GM18861 (cell line): ENCODE measurements at regions not wholly inside any gene's neighbourhood (a gene's known extent, or its start where the extent isn't known, plus 50 kb on each side); places are given as distances from the start of the nearest gene placed in this dataset.
"Not testable (repeated sequence)": the region's sequence is repeated elsewhere in the genome, so short reads cannot be mapped to it uniquely, and the experiment has no call there.

Source experiments
- ATAC-seq: cut with Tn5 transposase; IDR thresholded peaks from one replicate; pipeline ENCODE4 v1.9.1; 2021; ENCODE audit not compliant: unreplicated experiment

DNA sequence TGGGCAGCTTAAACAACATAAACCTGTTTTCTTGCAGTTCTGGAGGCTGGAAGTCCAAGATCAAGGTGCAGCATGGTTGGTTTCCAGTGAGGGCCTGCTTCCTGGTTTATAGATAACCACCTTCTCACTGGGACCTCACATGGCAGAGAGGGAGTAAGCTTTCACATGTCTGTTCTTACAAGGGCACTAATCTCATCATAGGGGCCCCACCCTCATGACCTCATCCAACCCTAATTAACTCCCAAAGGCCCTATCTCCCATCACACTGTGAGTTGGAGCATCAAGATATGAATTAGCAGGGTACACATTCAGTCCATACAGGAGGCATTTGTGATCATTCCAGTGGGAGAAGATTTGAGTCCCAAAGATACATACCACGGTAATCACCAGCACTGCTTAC, 50.5 kb upstream of the GRIN2A start:
- ATAC-seq: no peak

GRCh38 chr16:10239640-10240039, 57.4 kb upstream of the GRIN2A start:
- no peak for ATAC-seq

DNA sequence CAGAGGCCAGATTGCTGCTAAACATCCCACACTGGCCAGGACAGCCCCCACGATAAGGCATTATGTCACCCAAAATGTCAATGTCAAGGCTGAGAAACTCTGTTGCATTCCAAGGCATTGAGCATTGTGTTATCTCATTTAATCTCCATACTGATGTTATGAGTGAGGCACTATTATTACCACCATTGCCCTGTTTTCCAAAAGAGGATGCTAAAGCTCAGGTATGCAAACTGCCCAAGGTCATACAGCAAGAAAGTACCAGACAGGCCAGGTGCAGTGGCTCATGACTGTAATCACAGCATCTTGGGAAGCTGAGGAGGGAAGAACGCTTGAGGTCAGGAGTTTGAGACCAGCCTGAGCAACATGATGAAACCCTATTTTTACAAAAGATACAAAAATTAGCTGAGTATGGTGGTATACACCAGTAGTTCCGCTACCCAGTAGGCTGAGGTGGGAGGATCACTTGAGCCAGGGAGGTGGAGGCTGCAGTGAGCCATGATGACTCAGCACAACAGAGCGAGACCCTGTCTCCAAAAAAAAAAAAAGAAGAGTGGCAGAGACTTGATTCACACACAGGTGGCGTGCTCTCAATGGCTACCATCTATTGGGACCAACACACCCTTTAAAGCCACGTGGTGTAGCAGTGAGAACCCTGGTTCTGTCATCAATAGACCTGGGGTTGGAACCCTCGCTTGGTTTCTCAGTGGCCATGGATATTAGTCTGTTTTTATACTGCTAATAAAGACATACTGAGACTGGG, 58.8 kb upstream of the GRIN2A start:
- no peak for ATAC-seq

DNA sequence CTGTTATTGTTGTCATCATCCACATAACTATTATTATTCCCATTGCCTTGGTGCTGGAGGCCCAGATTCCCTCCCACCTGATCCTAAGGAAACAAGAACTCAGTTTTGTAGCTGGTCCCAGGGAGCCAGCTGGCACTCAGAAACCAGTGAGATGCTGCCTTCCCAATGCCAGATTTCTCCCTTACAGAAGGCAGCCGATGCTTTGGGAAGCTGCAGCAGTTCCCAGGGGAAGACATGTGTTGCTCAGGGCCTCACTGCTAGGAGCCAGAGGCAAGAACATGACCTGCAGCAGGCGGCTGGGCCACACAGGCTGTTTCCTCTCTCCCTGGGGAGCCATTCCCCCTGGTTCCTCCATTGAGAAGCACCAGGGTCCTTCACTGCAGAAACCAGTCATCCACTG, 59.9 kb upstream of the GRIN2A start:
- ATAC-seq: no peak

DNA sequence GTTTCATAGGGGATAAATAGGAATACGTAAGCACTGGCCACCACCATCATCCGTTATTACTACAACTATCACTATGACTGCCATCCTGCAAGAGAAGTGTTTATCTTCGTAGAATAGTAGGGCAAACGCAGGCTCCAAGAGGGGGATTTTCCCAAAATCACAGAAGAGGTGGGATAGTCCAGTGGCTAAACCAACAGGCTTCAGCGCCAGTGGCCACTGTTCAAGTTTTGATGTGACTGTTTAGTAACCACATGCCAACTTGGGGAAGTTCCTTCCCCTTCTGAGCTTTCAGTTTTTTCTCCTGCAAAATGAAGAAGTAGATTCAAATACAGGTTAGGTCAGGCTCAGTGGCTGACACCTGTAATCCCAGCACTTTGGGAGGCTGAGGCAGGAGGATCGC, 60.7 kb upstream of the GRIN2A start:
- ATAC-seq: peak; percentile 57

GRCh38 chr16:10245002-10245401, 62.8 kb upstream of the GRIN2A start:
- no peak for ATAC-seq

DNA sequence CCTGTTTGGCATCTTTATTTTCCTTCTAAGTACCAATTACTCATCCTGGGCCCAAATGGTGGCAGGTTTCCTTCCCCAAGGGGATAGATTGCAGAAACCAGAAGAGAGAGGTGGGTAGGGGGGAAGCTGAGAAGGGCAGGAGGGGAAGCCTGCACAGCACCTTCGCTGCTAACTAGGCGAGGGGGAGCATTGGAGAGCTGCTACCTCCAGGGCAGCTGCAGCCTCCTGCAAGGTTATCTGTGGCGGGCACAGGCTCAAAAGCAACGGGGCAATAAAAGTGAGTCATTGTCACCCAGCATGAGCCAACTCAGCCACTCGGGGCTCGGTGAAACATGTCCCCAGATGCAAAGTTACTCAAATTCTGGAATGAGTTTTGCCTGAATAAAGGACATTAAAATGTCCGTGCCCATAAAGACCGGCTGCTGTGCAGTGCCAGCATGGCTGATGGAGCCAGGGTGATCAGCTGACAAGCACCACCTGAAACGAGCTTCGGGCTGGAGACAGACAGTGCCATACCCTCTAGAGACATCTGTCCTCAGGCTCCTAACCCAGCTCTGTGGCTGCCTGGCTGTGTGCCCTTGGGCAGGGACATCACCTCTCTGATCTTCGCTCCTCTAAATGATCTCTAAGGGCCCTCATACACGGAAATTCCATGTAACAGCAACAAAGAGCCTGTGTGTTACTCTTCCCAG, 68.1 kb upstream of the GRIN2A start:
- ATAC-seq: no peak

DNA sequence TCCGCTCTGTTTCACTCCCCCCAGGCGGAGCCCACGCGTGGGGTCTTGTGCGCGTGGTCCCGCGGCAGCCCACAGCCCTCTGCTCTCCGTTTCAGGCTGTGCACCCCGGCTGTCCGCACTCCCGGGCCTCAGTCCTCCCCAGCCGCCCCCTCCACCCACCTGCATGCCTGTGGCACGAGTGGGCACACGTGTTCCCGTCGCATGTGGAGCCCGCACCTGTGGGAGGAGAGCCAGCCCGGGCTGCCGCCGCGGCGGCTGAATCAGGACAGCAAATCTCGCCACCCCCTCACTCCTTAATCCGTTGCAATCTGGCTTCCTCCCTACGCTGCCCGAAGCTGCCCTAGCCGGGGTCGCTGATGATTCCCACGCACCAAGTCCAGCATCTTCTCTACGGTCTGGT, 69.9 kb upstream of the GRIN2A start:
- no peak for ATAC-seq

DNA sequence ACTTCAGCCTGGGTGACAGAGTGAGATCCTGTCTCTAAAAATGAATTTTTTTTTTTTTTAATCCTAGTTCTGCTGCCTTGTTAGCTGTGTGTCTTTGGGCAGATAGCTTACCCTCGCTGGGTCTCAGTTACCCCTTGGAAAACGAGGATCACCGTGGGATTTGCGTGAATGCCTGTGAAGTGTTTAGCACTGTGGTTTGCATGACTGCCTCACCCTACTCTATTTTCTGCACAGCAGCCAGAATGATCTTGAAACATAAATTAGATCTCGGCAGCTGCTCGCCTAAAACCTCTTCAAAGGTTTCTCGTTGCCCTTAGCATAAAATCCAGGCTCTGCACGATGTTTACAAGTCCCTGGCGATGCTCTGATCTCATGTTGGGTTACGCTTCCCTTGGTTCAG, 71.2 kb upstream of the GRIN2A start:
- ATAC-seq: no peak

DNA sequence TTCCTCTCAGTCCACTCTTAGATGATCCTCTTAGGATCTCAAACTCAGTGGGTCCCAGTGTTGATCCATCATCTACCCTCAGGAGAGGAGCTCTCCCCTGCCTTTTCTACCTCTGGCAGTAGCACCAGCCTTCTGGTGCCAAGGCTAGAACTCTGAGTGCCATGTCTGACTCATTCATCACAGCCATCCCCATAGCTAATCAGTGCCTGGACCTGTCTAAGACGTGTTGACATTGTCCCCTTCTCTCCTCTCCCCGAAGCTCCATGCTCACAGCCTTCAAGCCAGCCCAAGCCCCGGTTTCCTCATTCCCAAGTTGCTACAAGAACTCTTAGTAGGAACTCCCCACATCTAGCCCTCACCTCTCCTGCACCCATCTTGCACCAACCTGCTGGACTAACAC, 73.5 kb upstream of the GRIN2A start:
- ATAC-seq: no peak

DNA sequence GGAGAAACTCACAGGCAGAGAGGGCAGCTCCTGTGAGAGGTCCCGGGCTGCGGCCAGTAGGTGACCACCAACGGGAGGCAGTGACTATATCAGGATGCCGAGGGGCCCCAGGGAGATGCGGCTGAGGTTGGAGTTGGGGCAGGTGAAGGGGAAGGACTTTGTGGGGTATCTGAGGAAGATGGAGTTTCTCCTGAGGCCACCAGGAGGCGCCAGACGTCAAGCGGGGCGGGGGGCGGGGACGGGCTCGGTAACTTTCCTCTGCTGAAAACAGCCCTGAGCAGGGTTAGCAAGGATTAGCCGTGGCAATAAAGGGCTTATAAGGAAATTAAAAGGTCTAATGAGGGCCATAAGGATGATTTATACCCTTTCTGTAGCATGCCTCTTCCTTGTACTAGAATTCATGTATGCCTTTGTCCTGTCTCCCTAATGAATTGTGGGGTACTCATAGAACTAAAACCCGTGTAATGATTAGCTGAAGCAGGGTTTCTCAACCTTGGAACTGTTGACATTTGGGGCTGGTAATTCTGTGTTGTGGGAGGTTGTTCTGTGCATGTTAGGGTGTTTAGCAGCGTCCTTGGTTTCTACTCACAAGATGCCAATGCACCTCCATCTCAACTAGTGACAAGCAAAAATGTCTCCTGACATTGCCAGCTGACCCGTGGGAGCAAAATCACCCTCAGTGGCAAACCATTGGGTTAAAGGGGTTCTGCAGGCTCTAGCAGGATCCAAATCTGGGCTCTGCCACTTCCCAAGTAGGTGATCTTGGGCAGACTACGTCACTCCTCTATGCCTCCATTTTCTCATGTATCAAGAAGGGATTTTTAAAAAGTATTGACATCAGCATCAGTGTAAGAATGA, 74.8 kb upstream of the GRIN2A start:
- ATAC-seq: no peak

- ATAC-seq: not testable (repeated sequence)
These were observed 75.5 kb upstream of the GRIN2A start for GRCh38 chr16:10257642-10258251.

- ATAC-seq: not testable (repeated sequence)
These were observed 76.8 kb upstream of the GRIN2A start for GRCh38 chr16:10258930-10259603.

GRCh38 chr16:10261077-10261476, 78.8 kb upstream of the GRIN2A start:
- ATAC-seq: no peak

GRCh38 chr16:10261526-10261925, 79.3 kb upstream of the GRIN2A start:
- not testable (repeated sequence) for ATAC-seq

DNA sequence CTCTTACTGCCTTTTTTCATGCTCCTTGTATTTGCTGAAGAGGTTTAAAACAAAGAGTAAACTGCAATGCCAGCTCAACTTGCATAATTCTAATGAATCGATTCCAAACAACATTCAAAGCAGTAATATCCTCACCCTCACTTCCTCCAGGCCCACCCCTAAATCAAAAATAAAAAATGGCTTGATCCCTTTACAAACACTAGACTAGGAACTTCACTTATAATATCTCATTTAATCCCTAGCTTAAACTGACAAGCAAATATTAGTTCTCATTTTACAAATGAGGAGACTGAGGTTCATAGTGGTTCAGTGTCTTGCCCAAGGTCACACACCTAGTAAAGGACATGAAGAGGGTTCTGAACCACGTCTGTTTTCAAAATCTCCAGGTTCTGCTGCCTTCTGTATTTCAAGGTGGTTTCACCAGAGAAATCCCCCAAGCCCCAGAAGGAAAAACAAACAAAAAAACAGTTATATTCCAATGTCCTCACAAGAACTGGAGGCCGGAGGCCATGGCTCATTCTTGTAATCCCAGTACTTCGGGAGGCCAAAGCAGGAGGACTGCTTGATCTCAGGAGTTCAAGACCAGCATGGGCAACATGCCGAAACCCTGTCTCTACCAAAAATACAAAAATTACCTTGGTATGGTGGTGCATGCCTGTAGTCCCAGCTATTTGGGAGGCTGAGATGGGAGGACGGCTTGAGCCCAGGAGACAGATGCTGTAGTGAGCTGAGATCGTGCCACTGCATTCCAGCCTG, 80.3 kb upstream of the GRIN2A start:
- no peak for ATAC-seq

DNA sequence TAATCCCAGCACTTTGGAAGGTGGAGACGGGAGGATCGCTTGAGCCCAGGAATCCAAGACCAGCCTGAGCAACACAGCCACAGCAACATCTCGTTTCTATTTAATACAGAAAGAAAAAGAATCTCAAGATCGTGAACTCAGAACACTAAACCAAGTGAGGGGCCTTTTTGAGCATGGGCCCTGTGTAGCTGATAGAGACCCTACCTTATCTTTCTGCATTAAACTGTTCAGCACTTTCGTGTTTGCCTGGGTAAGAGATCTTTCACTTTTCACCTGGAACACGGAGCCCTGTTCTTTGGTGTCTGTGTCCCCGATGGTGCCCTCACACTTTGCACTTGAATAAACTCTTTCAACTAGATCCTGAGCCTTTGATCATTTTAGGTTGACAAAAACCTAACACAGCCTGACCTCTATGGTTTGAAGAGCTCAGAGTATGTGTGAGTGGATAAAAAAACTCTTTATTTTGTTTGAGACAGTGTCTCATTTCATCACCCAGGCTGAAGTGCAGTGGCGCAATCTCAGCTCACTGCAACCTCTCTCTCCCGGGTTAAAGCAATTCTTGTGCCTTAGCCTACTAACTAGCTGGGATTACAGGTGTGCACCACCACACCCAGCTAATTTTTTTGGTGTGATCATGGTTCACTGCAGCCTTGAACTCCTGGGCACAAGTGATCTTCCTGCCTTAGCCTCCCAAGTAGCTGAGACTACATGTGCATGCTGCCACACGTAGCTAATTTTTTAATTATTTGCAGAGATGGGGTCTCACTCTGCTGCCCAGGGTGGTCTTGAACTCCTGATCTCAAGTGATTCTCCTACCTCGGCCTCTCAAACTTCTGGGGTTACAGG, 83.8 kb upstream of the GRIN2A start:
- no peak for ATAC-seq

- ATAC-seq: no peak
These were observed 84.6 kb upstream of the GRIN2A start for GRCh38 chr16:10266809-10267208.

DNA sequence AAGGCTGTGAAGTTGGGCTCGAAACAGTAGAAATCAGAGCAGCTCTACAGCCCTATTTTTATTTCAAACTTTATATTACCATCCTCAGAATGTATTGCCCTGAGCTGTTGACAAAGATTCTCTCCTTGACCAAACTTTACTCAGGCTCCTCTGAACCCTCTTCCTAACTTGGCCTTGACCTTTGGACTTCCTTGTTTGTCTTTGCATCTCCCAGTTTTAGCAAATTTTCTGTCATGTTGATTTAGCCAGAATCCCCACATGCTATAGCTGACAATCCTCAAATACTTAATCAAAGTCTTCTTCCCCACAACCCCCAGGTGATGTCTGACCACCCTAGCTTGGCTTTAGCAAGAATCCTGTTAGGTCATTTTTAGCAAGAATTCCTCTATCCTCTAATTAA, 87.4 kb upstream of the GRIN2A start:
- ATAC-seq: no peak
